A673 (cell line): ENCODE measurements at regions not wholly inside any gene's neighbourhood (a gene's known extent, or its start where the extent isn't known, plus 50 kb on each side); places are given as distances from the start of the nearest gene placed in this dataset.

Experiments used
- BruUV-seq: library from RNA; stranded (reverse); fragments of 400-500 nt; replicated peaks from 2 replicates; lab custom pipeline; 2021; lab: Mats Ljungman, UMichigan
- CTCF ChIA-PET: fragments of 300-600 bp; sonication (Branson Sonifier 250); formaldehyde crosslinking; loops from one replicate; lab custom pipeline; 2022; ENCODE audit warnings: antibody characterized with exemption; lab: Charles Lee
- POLR2A ChIA-PET: fragments of 300-600 bp; sonication (Branson Sonifier 250); formaldehyde crosslinking; loops from one replicate; lab custom pipeline; 2022; ENCODE audit warnings: antibody characterized with exemption; ENCODE audit not compliant: low non-redundant PET; lab: Charles Lee
- DNase-seq: peaks from one replicate; pipeline ENCODE4 v3.0.0-alpha.2; 2015; ENCODE audit warnings: low spot score
- H3K27ac ChIP-seq: fragments of 200-600 bp; sonication (generic); 2 replicates; pipeline ENCODE4 v1.5.1; 2016; ENCODE audit warnings: mixed run types, low read depth, mild to moderate bottlenecking, mixed read lengths, antibody characterized with exemption, low read length; ENCODE audit not compliant: poor library complexity, severe bottlenecking
- H3K27me3 ChIP-seq: fragments of 200-600 bp; sonication (generic); replicated peaks from 2 replicates; pipeline ENCODE4 v1.6.1; 2017; ENCODE audit warnings: mixed run types, low read depth, mild to moderate bottlenecking, mixed read lengths, antibody characterized with exemption, low read length; ENCODE audit not compliant: insufficient read depth, poor library complexity
- H3K36me3 ChIP-seq: fragments of 200-600 bp; sonication (generic); 2 replicates; pipeline ENCODE4 v1.6.1; 2016; ENCODE audit warnings: mixed run types, mild to moderate bottlenecking, mixed read lengths, antibody characterized with exemption, low read length; ENCODE audit not compliant: insufficient read depth, poor library complexity, severe bottlenecking
- H3K4me1 ChIP-seq: fragments of 200-600 bp; sonication (generic); 2 replicates; pipeline ENCODE4 v1.6.1; 2017; ENCODE audit warnings: mixed run types, mild to moderate bottlenecking, mixed read lengths, antibody characterized with exemption, low read length; ENCODE audit not compliant: insufficient read depth, poor library complexity, severe bottlenecking
- H3K4me3 ChIP-seq: fragments of 200-600 bp; sonication (generic); 2 replicates; pipeline ENCODE4 v1.5.1; 2016; ENCODE audit warnings: low read depth, mixed run types, mild to moderate bottlenecking, mixed read lengths, low read length; ENCODE audit not compliant: poor library complexity, severe bottlenecking
- H3K9me3 ChIP-seq: fragments of 200-600 bp; sonication (generic); 2 replicates; pipeline ENCODE4 v1.6.1; 2016; ENCODE audit warnings: mixed run types, low read depth, mild to moderate bottlenecking, mixed read lengths, antibody characterized with exemption, low read length; ENCODE audit not compliant: poor library complexity, severe bottlenecking
- EZH2 ChIP-seq: fragments of 200-600 bp; sonication (generic); IDR thresholded peaks from 2 replicates; pipeline ENCODE4 v1.6.1; 2017; ENCODE audit warnings: borderline replicate concordance, low read depth, mild to moderate bottlenecking, mixed read lengths, antibody characterized with exemption, low read length; ENCODE audit not compliant: poor library complexity, severe bottlenecking
- intact Hi-C: fragments of 100-400 bp; cut with micrococcal nuclease; formaldehyde crosslinking; loops from one replicate; pipeline ENCODE4 v1.10.0; 2022; ENCODE audit not compliant: unreplicated experiment
- TF ChIP-seq, protein P1 (sequence below): fragments of 300-800, 200-600 bp; sonication (generic); conservative IDR thresholded peaks from 2 replicates; pipeline ENCODE4 v1.5.1; 2017; ENCODE audit warnings: low read depth, mild to moderate bottlenecking, antibody characterized with exemption, low read length, moderate library complexity, mixed read lengths

DNA sequence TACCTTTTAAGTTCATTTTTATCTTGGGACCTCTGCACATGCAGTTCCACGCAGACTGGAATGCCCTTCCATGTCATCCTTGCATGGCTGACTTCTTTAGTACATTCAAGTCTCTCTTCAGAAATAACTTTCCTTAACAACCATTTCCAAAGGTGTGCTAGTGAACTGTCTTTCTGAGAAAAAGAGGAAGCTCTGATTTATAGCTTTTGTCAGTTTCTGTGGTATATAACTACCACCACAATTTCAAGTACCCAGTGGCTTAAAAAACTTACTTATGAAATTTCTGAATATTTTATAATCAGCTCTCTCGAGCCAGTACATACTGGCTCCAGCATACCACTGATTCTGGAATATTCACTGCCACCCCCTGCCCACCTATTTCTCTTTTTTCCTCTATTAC, 1613.8 kb downstream of the MAT2B start:
- no peaks in the 10 kb centered on the region for H3K4me1 ChIP-seq
- no peak overlapping the region for H3K27ac ChIP-seq
- ChIA-PET CTCF (no interaction called here), POLR2A (no interaction called here)
- TF ChIP-seq, protein P1, sequence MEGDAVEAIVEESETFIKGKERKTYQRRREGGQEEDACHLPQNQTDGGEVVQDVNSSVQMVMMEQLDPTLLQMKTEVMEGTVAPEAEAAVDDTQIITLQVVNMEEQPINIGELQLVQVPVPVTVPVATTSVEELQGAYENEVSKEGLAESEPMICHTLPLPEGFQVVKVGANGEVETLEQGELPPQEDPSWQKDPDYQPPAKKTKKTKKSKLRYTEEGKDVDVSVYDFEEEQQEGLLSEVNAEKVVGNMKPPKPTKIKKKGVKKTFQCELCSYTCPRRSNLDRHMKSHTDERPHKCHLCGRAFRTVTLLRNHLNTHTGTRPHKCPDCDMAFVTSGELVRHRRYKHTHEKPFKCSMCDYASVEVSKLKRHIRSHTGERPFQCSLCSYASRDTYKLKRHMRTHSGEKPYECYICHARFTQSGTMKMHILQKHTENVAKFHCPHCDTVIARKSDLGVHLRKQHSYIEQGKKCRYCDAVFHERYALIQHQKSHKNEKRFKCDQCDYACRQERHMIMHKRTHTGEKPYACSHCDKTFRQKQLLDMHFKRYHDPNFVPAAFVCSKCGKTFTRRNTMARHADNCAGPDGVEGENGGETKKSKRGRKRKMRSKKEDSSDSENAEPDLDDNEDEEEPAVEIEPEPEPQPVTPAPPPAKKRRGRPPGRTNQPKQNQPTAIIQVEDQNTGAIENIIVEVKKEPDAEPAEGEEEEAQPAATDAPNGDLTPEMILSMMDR = no peak
- DNase-seq = no peak
- no peaks in the 10 kb centered on the region for H3K9me3 ChIP-seq
- no peak overlapping the region for H3K4me3 ChIP-seq
- intact Hi-C loops = no loop called here
- H3K27me3 ChIP-seq = no peaks in the 10 kb centered on the region
- H3K36me3 ChIP-seq = no peaks in the 10 kb centered on the region
- BruUV-seq = no TSS peak

DNA sequence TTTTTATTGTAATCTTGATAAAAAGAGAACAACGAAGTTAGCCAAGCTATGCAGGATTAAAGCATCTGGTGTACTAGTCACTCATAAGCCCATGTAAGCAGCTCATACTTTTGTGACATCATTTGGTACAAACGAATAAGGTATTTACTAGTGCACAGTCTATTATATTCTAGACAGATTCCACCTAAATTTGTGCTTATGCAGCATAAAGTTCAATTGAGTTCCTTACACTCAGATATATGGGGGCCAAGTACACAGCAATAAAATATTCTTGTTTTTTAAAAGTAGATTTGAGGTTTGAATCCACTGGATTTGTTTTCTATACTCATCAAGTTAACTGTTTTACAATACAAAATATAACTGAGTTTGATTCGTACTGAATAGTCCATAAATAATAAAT, 1621.2 kb downstream of the MAT2B start:
- H3K4me3 ChIP-seq = no peak overlapping the region
- no TSS peak for BruUV-seq
- H3K9me3 ChIP-seq = no peaks in the 10 kb centered on the region
- H3K36me3 ChIP-seq = no peaks in the 10 kb centered on the region
- no peaks in the 10 kb centered on the region for H3K4me1 ChIP-seq
- ChIA-PET CTCF (no interaction called here), POLR2A (no interaction called here)
- no peaks in the 10 kb centered on the region for H3K27me3 ChIP-seq
- intact Hi-C loops = no loop called here
- no peak overlapping the region for H3K27ac ChIP-seq
- no peak for TF ChIP-seq EZH2
- TF ChIP-seq, protein P1 = no peak
- DNase-seq = no peak

DNA sequence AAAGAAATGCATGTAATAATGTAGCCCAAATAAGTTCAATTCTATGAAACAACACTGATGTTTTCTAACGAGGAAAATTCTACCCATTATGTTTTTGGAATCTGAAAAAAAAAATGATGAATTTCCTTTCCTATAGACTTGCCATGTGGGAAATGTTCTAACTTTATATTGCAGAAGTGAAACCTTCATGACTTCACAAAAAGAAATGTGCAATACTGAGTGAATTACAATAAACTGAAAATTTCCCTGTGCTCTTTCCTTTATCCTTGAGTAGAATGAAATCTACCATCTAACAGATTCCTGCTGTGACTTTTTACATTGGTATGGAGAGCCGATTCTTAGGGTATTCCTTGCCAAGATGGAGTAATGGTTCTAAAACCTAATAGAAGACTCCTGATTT, 1622.5 kb downstream of the MAT2B start:
- Histone ChIP-seq H3K4me3 (no peak overlapping the region), H3K4me1 (no peaks in the 10 kb centered on the region), H3K27ac (no peak overlapping the region), H3K27me3 (no peaks in the 10 kb centered on the region), H3K36me3 (no peaks in the 10 kb centered on the region), H3K9me3 (no peaks in the 10 kb centered on the region)
- ChIA-PET CTCF (no interaction called here), POLR2A (no interaction called here)
- no peak for TF ChIP-seq EZH2
- TF ChIP-seq, protein P1 = no peak
- DNase-seq = no peak
- intact Hi-C loops = no loop called here
- no TSS peak for BruUV-seq
